Fibroblast of lung (primary cell): ENCODE measurements at regions not wholly inside any gene's neighbourhood (a gene's known extent, or its start where the extent isn't known, plus 50 kb on each side); places are given as distances from the start of the nearest gene placed in this dataset.

Experiments
- EZH2 ChIP-seq: IDR thresholded peaks from 2 replicates; pipeline ENCODE4 v1.5.1; 2012; ENCODE audit warnings: low read length, control low read depth, mild to moderate bottlenecking; ENCODE audit errors: missing control alignments
- TF ChIP-seq, protein P1 (sequence below), 2 donors: IDR thresholded peaks in 1 of 2; conservative IDR thresholded peaks in 1 of 2; 1 replicate in 1 of 2; 2 replicates in 1 of 2; pipeline ENCODE4 v1.5.1; 2011 to 2012; ENCODE audit warnings: low read length in 2 of 2, control low read depth in 1 of 2, inconsistent platforms in 1 of 2, low read depth in 1 of 2, mild to moderate bottlenecking in 1 of 2

DNA sequence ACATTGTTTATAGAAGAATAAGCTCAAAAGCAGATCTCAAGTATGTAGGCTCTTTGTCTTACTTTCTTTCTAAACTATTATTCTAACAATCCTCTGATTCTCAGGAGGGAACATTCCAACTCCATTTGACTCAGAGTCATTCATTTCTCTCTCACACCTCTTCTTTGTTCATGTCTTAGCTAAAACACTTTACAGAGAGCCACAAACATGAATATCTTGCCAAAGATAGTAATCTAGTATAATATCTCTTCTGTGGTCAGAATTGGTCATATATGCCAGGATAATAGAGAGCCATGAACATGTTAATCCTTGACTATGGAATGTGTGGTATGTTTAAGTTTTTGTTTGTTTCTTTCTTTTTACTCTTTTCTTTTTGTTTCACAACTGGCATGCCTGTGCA, 456.0 kb upstream of the PTCHD4 start:
- TF ChIP-seq, protein P1, sequence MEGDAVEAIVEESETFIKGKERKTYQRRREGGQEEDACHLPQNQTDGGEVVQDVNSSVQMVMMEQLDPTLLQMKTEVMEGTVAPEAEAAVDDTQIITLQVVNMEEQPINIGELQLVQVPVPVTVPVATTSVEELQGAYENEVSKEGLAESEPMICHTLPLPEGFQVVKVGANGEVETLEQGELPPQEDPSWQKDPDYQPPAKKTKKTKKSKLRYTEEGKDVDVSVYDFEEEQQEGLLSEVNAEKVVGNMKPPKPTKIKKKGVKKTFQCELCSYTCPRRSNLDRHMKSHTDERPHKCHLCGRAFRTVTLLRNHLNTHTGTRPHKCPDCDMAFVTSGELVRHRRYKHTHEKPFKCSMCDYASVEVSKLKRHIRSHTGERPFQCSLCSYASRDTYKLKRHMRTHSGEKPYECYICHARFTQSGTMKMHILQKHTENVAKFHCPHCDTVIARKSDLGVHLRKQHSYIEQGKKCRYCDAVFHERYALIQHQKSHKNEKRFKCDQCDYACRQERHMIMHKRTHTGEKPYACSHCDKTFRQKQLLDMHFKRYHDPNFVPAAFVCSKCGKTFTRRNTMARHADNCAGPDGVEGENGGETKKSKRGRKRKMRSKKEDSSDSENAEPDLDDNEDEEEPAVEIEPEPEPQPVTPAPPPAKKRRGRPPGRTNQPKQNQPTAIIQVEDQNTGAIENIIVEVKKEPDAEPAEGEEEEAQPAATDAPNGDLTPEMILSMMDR (conservative IDR thresholded peaks at IDR 0.05 in 1 of 2, IDR thresholded peaks at IDR 0.05 in 1 of 2; ENCODE audit: low read depth in 1 of 2, low read length in 2 of 2), result no peak
- TF ChIP-seq EZH2, result no peak
